ENCODE measurements at regions not wholly inside any gene's neighbourhood (a gene's known extent, or its start where the extent isn't known, plus 50 kb on each side); places are given as distances from the start of the nearest gene placed in this dataset.

DNA sequence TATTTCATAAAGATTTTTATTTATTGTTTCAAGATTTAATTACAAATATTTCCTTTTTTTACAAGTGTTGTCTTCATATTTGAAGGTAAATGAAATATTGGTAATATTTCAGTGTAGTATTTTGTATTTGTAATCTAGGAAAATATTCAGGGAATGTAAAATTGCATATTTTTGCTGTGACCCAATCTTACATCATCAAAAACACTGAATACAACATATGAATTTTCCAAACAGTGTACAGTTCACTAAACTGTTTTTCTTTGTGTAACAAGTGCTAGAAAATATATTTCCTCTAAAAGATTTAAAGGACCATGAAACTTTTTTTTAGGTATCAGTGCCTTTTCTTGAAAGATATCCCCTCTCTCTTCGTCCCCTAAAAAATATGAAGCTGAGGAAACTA, 251.9 kb upstream of the KCND2 start:
- intact Hi-C loops (cut with DNase I): no loop called here
- no peaks in the 10 kb centered on the region for H3K36me3 ChIP-seq (ENCODE audit: control insufficient read depth in 1 of 2, insufficient read depth in 2 of 2, low read length in 1 of 2)

DNA sequence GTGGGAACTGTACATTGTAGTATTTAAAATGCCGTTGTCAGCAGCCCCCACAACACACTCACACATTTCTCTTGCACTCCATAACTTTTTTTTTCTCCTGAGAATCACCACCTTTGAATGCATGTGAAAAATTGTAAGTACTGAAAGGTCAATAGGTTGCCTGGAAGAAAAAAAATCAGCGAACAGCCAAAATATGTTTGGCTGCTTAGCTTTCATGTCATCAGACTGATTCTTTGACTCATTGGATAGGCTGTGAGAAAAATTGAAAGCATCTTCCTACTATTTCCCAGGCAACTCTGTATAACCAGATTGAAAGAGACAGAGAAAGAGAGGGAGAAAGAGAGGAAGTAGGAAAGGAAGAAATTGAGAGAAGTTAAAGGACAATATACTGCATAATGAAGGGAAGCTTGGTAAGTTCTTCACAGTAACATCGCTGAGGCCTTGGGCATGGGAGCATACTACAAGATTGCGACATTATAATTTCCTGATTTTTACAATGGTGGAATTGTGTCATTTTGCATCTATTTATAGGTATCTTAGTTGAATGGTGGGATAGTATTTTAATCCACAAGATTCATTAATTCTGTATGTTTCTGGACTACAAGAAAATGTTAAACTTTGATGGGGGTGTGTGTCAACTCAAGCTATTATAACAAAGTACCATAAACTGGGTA, 249.3 kb upstream of the KCND2 start:
- Histone ChIP-seq H3K9me3 (ENCODE audit: control insufficient read depth, low read length) (no peaks in the 10 kb centered on the region), H3K27ac (ENCODE audit: low read depth in 1 of 2, low read length in 2 of 2) (no peak overlapping the region), H3K36me3 (ENCODE audit: control insufficient read depth in 1 of 2, insufficient read depth in 2 of 2, low read length in 1 of 2) (no peaks in the 10 kb centered on the region), H3K4me3 (ENCODE audit: low read length in 2 of 2) (no peak overlapping the region), H3K4me1 (ENCODE audit: control insufficient read depth in 1 of 2, insufficient read depth in 2 of 2, low read length in 2 of 2) (no peaks in the 10 kb centered on the region), H3K27me3 (ENCODE audit: control insufficient read depth in 1 of 2, insufficient read depth in 2 of 2, low read length in 1 of 2) (no peaks in the 10 kb centered on the region)
- intact Hi-C loops (cut with DNase I): no loop called here
- ATAC-seq (ENCODE audit: low FRiP score) (no peak), DNase-seq (no peak)
- WGBS, 2 donors: 52 to 56% methylated on average over 4 of the region's 4 CpGs

More for the DNA sequence above, 251.9 kb upstream of the KCND2 start:
- ATAC-seq (ENCODE audit: low FRiP score) (no peak), DNase-seq (no peak)
- WGBS, 2 donors: 33 to 52% methylated on average over 1 of the region's 1 CpG
- Histone ChIP-seq H3K9me3 (ENCODE audit: control insufficient read depth, low read length) (no peaks in the 10 kb centered on the region), H3K27ac (ENCODE audit: low read depth in 1 of 2, low read length in 2 of 2) (no peak overlapping the region), H3K4me1 (ENCODE audit: control insufficient read depth in 1 of 2, insufficient read depth in 2 of 2, low read length in 2 of 2) (no peaks in the 10 kb centered on the region), H3K4me3 (ENCODE audit: low read length in 2 of 2) (no peak overlapping the region), H3K27me3 (ENCODE audit: control insufficient read depth in 1 of 2, insufficient read depth in 2 of 2, low read length in 1 of 2) (no peaks in the 10 kb centered on the region)

DNA sequence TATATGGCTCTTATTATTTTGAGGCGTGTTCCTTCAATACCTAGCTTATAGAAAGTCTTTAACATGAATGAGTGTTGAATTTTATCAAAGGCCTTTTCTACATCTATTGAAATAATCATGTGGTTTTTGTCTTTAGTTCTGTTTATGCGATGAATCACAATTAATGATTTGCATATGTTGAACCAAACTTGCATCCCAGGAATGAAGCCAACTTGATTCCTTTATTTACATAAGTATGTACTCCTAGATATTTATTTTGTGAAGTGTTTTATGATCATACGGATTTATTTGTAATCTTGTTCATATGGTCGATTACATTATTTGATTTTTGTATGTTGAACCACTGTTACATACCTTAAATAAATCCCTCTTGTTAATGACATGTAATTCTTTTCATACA, 244.3 kb upstream of the KCND2 start:
- intact Hi-C loops (cut with DNase I): no loop called here
- DNase-seq (no peak), ATAC-seq (ENCODE audit: low FRiP score) (no peak)
- Histone ChIP-seq H3K4me1 (ENCODE audit: control insufficient read depth in 1 of 2, insufficient read depth in 2 of 2, low read length in 2 of 2) (no peaks in the 10 kb centered on the region), H3K9me3 (ENCODE audit: control insufficient read depth, low read length) (no peaks in the 10 kb centered on the region), H3K36me3 (ENCODE audit: control insufficient read depth in 1 of 2, insufficient read depth in 2 of 2, low read length in 1 of 2) (no peaks in the 10 kb centered on the region), H3K27me3 (ENCODE audit: control insufficient read depth in 1 of 2, insufficient read depth in 2 of 2, low read length in 1 of 2) (no peaks in the 10 kb centered on the region), H3K27ac (ENCODE audit: low read depth in 1 of 2, low read length in 2 of 2) (no peak overlapping the region), H3K4me3 (ENCODE audit: low read length in 2 of 2) (no peak overlapping the region)
- 88 to 89% methylated on average over 4 of the region's 4 CpGs for WGBS, 2 donors

DNA sequence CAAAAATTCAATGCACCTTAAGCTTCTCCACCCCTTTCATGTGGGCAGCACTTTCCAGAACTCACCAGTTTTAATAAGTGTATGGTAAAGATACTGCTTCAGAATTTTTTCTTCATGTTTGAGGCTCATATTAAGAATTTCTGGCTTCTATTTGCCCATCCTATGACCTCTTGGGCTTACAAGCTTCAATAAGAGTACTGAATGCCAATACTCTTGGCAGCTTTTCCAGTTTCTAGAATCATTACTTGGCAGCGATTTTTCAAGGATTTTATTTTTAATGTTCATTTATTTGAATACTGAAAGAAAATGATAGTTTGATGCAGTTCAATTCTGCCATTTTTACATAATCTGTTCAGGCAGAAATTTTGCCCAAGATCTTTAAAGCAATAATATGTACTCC, 242.1 kb upstream of the KCND2 start:
- no peaks in the 10 kb centered on the region for H3K27me3 ChIP-seq (ENCODE audit: control insufficient read depth in 1 of 2, insufficient read depth in 2 of 2, low read length in 1 of 2)
- no peak overlapping the region for H3K27ac ChIP-seq (ENCODE audit: low read depth in 1 of 2, low read length in 2 of 2)
- intact Hi-C loops (cut with DNase I): no loop called here
- H3K36me3 ChIP-seq (ENCODE audit: control insufficient read depth in 1 of 2, insufficient read depth in 2 of 2, low read length in 1 of 2): no peaks in the 10 kb centered on the region
- 62 to 63% methylated on average over 1 of the region's 1 CpG for WGBS, 2 donors
- H3K4me3 ChIP-seq (ENCODE audit: low read length in 2 of 2): no peak overlapping the region
- ATAC-seq (ENCODE audit: low FRiP score) (no peak), DNase-seq (no peak)
- H3K4me1 ChIP-seq (ENCODE audit: control insufficient read depth in 1 of 2, insufficient read depth in 2 of 2, low read length in 2 of 2): no peaks in the 10 kb centered on the region
- H3K9me3 ChIP-seq (ENCODE audit: control insufficient read depth, low read length): no peaks in the 10 kb centered on the region

DNA sequence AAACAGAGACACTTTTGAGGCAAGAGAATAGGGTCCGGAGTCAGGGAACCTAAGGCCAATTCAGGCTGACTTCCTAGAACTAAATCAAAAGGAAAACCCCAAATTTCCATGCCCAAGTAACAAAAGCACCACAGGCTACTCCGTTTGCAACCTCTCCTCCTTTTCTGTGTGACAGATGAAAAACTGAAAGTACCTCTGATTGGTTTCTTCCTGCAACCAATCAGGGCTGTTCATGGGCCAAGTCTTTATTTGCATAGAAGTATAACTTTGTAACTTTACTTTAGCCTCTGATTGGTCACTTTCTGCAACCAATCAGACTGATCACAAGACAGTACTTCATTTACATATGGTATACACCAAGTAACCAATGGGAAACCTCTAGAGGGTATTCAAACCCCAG, 239.9 kb upstream of the KCND2 start:
- DNase-seq (no peak), ATAC-seq (ENCODE audit: low FRiP score) (no peak)
- Histone ChIP-seq H3K27ac (ENCODE audit: low read depth in 1 of 2, low read length in 2 of 2) (no peak overlapping the region), H3K4me3 (ENCODE audit: low read length in 2 of 2) (no peak overlapping the region), H3K9me3 (ENCODE audit: control insufficient read depth, low read length) (no peaks in the 10 kb centered on the region), H3K4me1 (ENCODE audit: control insufficient read depth in 1 of 2, insufficient read depth in 2 of 2, low read length in 2 of 2) (no peaks in the 10 kb centered on the region), H3K36me3 (ENCODE audit: control insufficient read depth in 1 of 2, insufficient read depth in 2 of 2, low read length in 1 of 2) (no peaks in the 10 kb centered on the region), H3K27me3 (ENCODE audit: control insufficient read depth in 1 of 2, insufficient read depth in 2 of 2, low read length in 1 of 2) (no peaks in the 10 kb centered on the region)
- intact Hi-C loops (cut with DNase I): no loop called here
- 49 to 58% methylated on average over 2 of the region's 2 CpGs for WGBS, 2 donors

DNA sequence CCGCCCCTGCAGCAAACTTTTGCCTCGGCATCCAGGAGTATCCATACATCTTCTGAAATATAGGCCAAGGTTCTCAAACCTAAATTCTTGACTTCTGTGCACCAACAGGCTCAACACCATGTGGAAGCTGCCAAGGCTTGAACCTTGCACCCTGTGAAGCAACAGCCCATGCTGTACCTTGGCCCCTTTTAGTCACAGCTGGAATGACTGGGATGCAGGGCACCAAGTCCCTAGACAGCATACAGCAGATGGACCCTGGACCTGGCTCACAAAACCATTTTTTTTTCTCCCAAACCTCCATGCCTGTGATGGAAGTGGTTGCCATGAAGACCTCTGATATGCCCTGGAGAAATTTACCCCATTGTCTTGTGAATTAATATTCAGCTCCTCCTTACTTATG, 233.8 kb upstream of the KCND2 start:
- 85 to 90% methylated on average over 2 of the region's 2 CpGs for WGBS, 2 donors
- Histone ChIP-seq H3K4me1 (ENCODE audit: control insufficient read depth in 1 of 2, insufficient read depth in 2 of 2, low read length in 2 of 2) (no peaks in the 10 kb centered on the region), H3K27me3 (ENCODE audit: control insufficient read depth in 1 of 2, insufficient read depth in 2 of 2, low read length in 1 of 2) (no peaks in the 10 kb centered on the region), H3K4me3 (ENCODE audit: low read length in 2 of 2) (no peak overlapping the region), H3K9me3 (ENCODE audit: control insufficient read depth, low read length) (peaks cover 5% of the 10 kb centered on the region), H3K27ac (ENCODE audit: low read depth in 1 of 2, low read length in 2 of 2) (no peak overlapping the region), H3K36me3 (ENCODE audit: control insufficient read depth in 1 of 2, insufficient read depth in 2 of 2, low read length in 1 of 2) (no peaks in the 10 kb centered on the region)
- ATAC-seq (ENCODE audit: low FRiP score): no peak
- no peak for DNase-seq
- intact Hi-C loops (cut with DNase I): no loop called here

DNA sequence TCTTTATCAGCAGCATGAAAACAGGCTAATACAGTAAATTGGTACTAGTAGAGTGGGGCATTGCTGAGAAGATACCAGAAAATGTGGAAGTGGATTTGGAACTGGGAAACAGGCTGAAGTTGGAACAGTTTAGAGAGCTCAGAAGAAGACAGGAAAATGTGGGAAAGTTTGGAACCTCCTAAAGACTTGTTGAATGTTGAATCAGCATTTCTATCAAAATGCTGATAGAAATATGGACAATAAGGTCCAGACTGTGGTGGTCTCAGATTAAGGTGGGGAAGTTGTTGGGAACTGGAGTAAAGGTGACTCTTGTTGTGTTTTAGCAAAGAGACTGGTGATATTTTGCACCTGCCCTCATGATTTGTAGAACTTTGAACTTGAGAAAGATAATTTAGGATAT, 231.2 kb upstream of the KCND2 start:
- no peaks in the 10 kb centered on the region for H3K27me3 ChIP-seq (ENCODE audit: control insufficient read depth in 1 of 2, insufficient read depth in 2 of 2, low read length in 1 of 2)
- H3K9me3 ChIP-seq (ENCODE audit: control insufficient read depth, low read length): peaks cover 5% of the 10 kb centered on the region
- no peaks in the 10 kb centered on the region for H3K4me1 ChIP-seq (ENCODE audit: control insufficient read depth in 1 of 2, insufficient read depth in 2 of 2, low read length in 2 of 2)
- H3K36me3 ChIP-seq (ENCODE audit: control insufficient read depth in 1 of 2, insufficient read depth in 2 of 2, low read length in 1 of 2): no peaks in the 10 kb centered on the region
- no peak overlapping the region for H3K27ac ChIP-seq (ENCODE audit: low read depth in 1 of 2, low read length in 2 of 2)
- intact Hi-C loops (cut with DNase I): no loop called here
- ATAC-seq (ENCODE audit: low FRiP score) (no peak), DNase-seq (no peak)
- H3K4me3 ChIP-seq (ENCODE audit: low read length in 2 of 2): no peak overlapping the region

DNA sequence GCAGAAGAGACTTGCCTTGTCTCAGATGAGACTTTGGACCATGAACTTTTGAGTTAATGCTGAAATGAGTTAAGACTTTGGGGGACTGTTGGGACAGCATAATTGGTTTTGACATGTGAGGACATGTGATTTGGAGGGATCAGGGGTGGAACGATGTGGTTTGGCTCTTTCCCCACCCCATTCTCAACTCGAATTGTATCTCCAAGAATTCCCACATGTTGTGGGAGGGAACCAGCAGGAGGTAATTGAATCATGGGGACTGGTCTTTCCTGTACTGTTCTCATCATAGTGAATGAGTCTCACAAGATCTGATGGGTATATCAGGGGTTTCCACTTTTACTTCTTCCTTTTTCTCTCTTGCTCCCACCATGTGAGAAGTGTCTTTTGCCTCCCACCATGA, 229.7 kb upstream of the KCND2 start:
- Histone ChIP-seq H3K4me1 (ENCODE audit: control insufficient read depth in 1 of 2, insufficient read depth in 2 of 2, low read length in 2 of 2) (no peaks in the 10 kb centered on the region), H3K27me3 (ENCODE audit: control insufficient read depth in 1 of 2, insufficient read depth in 2 of 2, low read length in 1 of 2) (no peaks in the 10 kb centered on the region), H3K9me3 (ENCODE audit: control insufficient read depth, low read length) (peaks cover 5% of the 10 kb centered on the region), H3K27ac (ENCODE audit: low read depth in 1 of 2, low read length in 2 of 2) (no peak overlapping the region), H3K4me3 (ENCODE audit: low read length in 2 of 2) (no peak overlapping the region), H3K36me3 (ENCODE audit: control insufficient read depth in 1 of 2, insufficient read depth in 2 of 2, low read length in 1 of 2) (no peaks in the 10 kb centered on the region)
- WGBS, 2 donors: 61 to 69% methylated on average over 2 of the region's 2 CpGs
- intact Hi-C loops (cut with DNase I): no loop called here
- DNase-seq: no peak
- ATAC-seq (ENCODE audit: low FRiP score): no peak

DNA sequence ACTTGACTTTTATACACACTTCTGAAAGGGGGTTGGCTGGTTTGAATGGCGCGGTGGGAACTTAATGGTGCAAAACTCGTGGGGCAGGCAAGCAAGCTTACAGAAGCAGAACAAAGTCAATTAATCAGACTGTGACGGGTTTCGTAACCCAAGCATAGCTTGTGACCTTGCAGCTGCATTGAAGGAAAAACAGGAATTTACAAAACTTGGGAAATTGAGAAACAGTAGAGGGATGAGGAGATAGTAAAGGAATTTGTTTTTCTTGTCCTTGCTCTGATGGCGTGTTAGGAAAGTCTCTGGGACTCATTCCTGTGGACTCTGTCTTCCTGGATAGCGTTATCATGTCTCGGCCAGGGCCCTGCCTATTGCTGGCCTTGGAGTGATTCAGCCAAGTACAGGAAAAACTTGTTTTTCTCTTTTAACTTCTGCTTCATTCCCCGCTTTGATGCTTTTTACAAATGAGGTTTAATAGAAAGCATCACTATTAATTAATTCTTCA, 220.0 kb upstream of the KCND2 start:
- H3K27ac ChIP-seq (ENCODE audit: low read depth in 1 of 2, low read length in 2 of 2): no peak overlapping the region
- WGBS, 2 donors: 53 to 56% methylated on average over 9 of the region's 9 CpGs
- no peaks in the 10 kb centered on the region for H3K27me3 ChIP-seq (ENCODE audit: control insufficient read depth in 1 of 2, insufficient read depth in 2 of 2, low read length in 1 of 2)
- H3K4me3 ChIP-seq (ENCODE audit: low read length in 2 of 2): no peak overlapping the region
- DNase-seq: peak in 1 of 2 donors; percentile 66
- ATAC-seq (ENCODE audit: low FRiP score): peak; percentile 88
- H3K4me1 ChIP-seq (ENCODE audit: control insufficient read depth in 1 of 2, insufficient read depth in 2 of 2, low read length in 2 of 2): no peaks in the 10 kb centered on the region
- no peaks in the 10 kb centered on the region for H3K36me3 ChIP-seq (ENCODE audit: control insufficient read depth in 1 of 2, insufficient read depth in 2 of 2, low read length in 1 of 2)
- H3K9me3 ChIP-seq (ENCODE audit: control insufficient read depth, low read length): no peaks in the 10 kb centered on the region
- intact Hi-C loops (cut with DNase I): no loop called here

Data from aorta (tissue), 5 donors.